Activated naive CD8-positive, alpha-beta T cell (primary cell): ENCODE measurements at regions not wholly inside any gene's neighbourhood (a gene's known extent, or its start where the extent isn't known, plus 50 kb on each side); places are given as distances from the start of the nearest gene placed in this dataset.
"Not testable (repeated sequence)": the region's sequence is repeated elsewhere in the genome, so short reads cannot be mapped to it uniquely, and the experiment has no call there.

Experiments
- H3K27ac Mint-ChIP-seq: one replicate; pipeline ENCODE4 v1.8.0; 2021; ENCODE audit warnings: mixed read lengths
- H3K27me3 Mint-ChIP-seq: one replicate; pipeline ENCODE4 v1.8.0; 2021; ENCODE audit warnings: mixed read lengths
- H3K36me3 Mint-ChIP-seq: one replicate; pipeline ENCODE4 v1.8.0; 2021; ENCODE audit warnings: mixed read lengths
- H3K4me1 Mint-ChIP-seq: one replicate; pipeline ENCODE4 v1.8.0; 2021; ENCODE audit warnings: low read depth, mixed read lengths
- H3K4me3 Mint-ChIP-seq: one replicate; pipeline ENCODE4 v1.8.0; 2021; ENCODE audit warnings: mild to moderate bottlenecking, mixed read lengths
- H3K9me3 Mint-ChIP-seq: one replicate; pipeline ENCODE4 v1.8.0; 2021; ENCODE audit warnings: low read depth, mixed read lengths

GRCh38 chr10:55800602-55801352 is 560.3 kb downstream of the ZWINT start:
- Mint-ChIP-seq H3K4me3 (no peak overlapping the region), H3K36me3 (no peaks in the 10 kb centered on the region), H3K9me3 (peaks cover 23% of the 10 kb centered on the region), H3K27ac (no peak overlapping the region), H3K27me3 (no peaks in the 10 kb centered on the region), H3K4me1 (no peaks in the 10 kb centered on the region)

DNA sequence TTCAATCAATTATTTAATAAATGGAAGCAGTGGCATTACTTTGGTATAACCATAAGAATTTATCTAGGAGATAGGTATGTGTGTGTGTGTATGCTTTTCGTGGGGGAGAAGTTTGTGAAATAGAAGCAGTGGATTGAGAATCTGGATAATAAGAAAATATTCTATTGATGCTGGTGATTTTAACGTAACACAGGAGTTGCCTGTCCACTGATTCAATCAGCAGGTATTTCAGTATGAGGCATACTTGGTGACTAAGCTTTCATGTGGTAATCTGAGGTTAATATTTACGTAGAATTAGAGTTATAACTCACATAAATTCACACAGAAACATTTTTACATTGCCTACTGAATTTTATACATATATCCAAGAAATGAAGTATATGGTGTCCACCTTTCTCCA is 568.0 kb downstream of the ZWINT start:
- H3K27ac Mint-ChIP-seq, result no peak overlapping the region

DNA sequence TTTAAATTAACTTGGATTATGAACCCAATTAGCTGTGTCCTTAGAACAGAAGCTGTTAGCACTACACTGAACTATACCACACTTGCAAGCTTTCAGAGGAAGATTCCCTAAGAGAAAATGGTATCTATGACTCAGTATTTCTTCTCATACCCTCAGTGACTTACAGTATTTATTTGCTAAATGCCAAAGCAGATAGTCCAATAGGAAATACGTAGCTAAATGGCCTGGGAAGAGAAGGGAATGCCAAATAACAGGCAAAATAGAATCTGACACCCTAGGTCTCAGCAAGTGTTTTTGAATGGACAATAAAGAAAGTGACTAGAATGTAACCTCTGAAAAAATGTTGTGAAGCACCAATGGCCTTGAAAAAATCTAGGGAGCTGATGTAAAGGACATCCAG is 570.8 kb downstream of the ZWINT start:
- not testable (repeated sequence) for H3K4me3 Mint-ChIP-seq, H3K36me3 Mint-ChIP-seq, H3K27ac Mint-ChIP-seq, H3K4me1 Mint-ChIP-seq, H3K27me3 Mint-ChIP-seq, H3K9me3 Mint-ChIP-seq

More for the DNA sequence above, 568.0 kb downstream of the ZWINT start:
- Mint-ChIP-seq H3K4me1 (no peaks in the 10 kb centered on the region), H3K27me3 (no peaks in the 10 kb centered on the region), H3K9me3 (peaks cover 15% of the 10 kb centered on the region), H3K4me3 (no peak overlapping the region), H3K36me3 (no peaks in the 10 kb centered on the region)

DNA sequence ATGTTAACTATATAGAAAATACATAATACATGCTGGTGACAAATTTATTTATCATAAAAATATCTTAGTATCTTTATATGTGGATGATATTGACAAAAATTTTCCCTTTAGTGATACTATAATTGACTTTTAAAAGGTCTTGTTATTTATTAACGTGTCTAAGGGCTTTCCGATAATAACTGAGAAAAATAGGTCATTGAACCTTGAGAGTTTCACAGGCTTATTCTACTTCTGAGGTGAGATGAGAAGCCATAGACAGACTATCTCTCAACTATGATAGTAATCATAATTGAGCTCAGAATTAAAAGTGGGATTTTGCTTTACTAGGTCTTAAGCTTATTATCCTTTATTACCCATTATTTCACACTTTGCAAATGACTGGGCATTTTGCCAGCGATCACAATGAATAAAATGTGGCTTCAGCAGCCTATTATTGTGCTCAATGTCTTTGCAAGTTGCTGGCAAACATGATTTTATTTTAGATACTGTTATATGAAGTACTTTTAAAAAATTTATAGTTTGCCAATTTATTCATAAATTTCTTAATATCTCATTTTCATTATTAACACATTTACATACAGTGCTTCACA is 574.5 kb downstream of the ZWINT start:
- Mint-ChIP-seq H3K36me3 (no peaks in the 10 kb centered on the region), H3K9me3 (peaks cover 7% of the 10 kb centered on the region), H3K4me3 (no peak overlapping the region), H3K4me1 (no peaks in the 10 kb centered on the region), H3K27ac (no peak overlapping the region), H3K27me3 (no peaks in the 10 kb centered on the region)

- no peaks in the 10 kb centered on the region for H3K4me1 Mint-ChIP-seq
- no peak overlapping the region for H3K27ac Mint-ChIP-seq
- H3K27me3 Mint-ChIP-seq, result no peaks in the 10 kb centered on the region
- H3K36me3 Mint-ChIP-seq, result no peaks in the 10 kb centered on the region
- H3K9me3 Mint-ChIP-seq, result peaks cover 5% of the 10 kb centered on the region
- no peak overlapping the region for H3K4me3 Mint-ChIP-seq
These were observed 578.9 kb downstream of the ZWINT start for GRCh38 chr10:55782181-55782580.

GRCh38 chr10:55766212-55766611 is 594.8 kb downstream of the ZWINT start:
- no peak overlapping the region for H3K4me3 Mint-ChIP-seq
- H3K27ac Mint-ChIP-seq, result no peak overlapping the region
- H3K36me3 Mint-ChIP-seq, result no peaks in the 10 kb centered on the region
- no peaks in the 10 kb centered on the region for H3K27me3 Mint-ChIP-seq
- H3K9me3 Mint-ChIP-seq, result peaks cover 4% of the 10 kb centered on the region
- H3K4me1 Mint-ChIP-seq, result no peaks in the 10 kb centered on the region

- peaks cover 14% of the 10 kb centered on the region for H3K9me3 Mint-ChIP-seq
- H3K4me1 Mint-ChIP-seq, result no peaks in the 10 kb centered on the region
- no peak overlapping the region for H3K4me3 Mint-ChIP-seq
These were observed 610.6 kb downstream of the ZWINT start for GRCh38 chr10:55750458-55750857.

GRCh38 chr10:55747244-55747643 is 613.8 kb downstream of the ZWINT start:
- Mint-ChIP-seq H3K36me3 (no peaks in the 10 kb centered on the region), H3K4me1 (no peaks in the 10 kb centered on the region), H3K27me3 (no peaks in the 10 kb centered on the region), H3K9me3 (peaks cover 10% of the 10 kb centered on the region), H3K27ac (no peak overlapping the region), H3K4me3 (no peak overlapping the region)

More at GRCh38 chr10:55750458-55750857, 610.6 kb downstream of the ZWINT start:
- no peaks in the 10 kb centered on the region for H3K27me3 Mint-ChIP-seq
- no peaks in the 10 kb centered on the region for H3K36me3 Mint-ChIP-seq
- no peak overlapping the region for H3K27ac Mint-ChIP-seq

DNA sequence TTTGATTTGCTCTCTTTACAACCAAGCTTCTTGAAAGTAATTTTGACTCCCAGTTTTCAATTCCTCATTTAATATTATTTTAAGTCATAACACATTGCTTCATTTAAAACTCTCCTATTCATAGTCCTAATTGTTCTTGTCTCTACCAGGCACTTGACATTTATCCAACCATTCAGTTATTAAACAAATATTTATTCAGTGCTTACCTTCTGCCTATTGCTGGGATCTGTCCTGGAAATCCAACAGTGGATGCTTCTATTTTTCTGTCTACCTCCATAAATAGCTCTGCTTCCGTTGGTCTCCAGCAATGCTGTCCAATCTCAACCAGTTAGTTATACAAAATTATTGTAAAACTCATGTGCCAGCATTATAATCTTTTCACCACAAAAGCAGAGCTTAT is 615.1 kb downstream of the ZWINT start:
- H3K27ac Mint-ChIP-seq, result no peak overlapping the region
- H3K4me3 Mint-ChIP-seq, result no peak overlapping the region
- H3K27me3 Mint-ChIP-seq, result no peaks in the 10 kb centered on the region
- H3K4me1 Mint-ChIP-seq, result no peaks in the 10 kb centered on the region
- H3K36me3 Mint-ChIP-seq, result no peaks in the 10 kb centered on the region
- peaks cover 10% of the 10 kb centered on the region for H3K9me3 Mint-ChIP-seq

DNA sequence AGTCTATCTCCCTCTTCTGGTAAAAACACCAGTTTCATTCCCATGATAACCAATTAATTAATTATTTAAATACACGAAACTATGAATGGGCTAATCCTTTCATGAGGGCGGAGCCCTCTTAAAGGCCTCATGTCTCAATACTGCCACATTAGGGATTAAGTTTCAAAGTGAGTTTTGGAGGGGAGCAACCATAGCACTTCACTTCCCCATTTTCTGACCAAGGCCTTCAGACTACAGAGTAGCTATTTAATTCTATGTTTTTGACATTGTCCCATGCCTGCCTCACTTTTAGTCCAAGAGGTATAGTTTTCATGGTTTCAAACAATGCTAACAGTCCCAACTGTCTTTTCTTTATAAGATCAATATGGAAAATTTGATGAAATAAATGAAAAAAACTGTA is 618.6 kb downstream of the ZWINT start:
- Mint-ChIP-seq H3K27ac (no peak overlapping the region), H3K9me3 (peaks cover 6% of the 10 kb centered on the region), H3K4me3 (no peak overlapping the region), H3K36me3 (no peaks in the 10 kb centered on the region), H3K27me3 (no peaks in the 10 kb centered on the region), H3K4me1 (no peaks in the 10 kb centered on the region)

DNA sequence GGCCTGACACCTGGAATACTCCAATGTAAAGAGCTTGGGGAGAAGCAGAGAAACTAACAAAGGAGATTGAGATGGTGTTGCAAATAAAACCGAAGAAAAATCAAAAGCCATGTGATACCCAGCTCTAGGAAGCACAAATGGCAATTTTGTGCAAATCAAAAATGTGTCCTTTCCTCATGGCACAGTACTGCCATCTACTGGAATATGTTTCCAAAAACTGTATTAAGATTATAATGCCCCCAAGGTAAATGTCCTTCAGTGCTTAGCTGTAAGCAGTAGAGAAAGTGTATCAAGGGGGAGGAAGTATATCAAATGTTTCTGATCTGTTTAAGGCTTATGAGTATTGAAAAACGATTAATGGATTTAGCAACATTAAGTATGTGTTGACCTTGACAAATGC is 620.3 kb downstream of the ZWINT start:
- not testable (repeated sequence) for H3K36me3 Mint-ChIP-seq, H3K4me3 Mint-ChIP-seq, H3K27ac Mint-ChIP-seq

GRCh38 chr10:55740110-55740509 is 620.9 kb downstream of the ZWINT start:
- no peaks in the 10 kb centered on the region for H3K27me3 Mint-ChIP-seq
- H3K4me3 Mint-ChIP-seq, result no peak overlapping the region
- no peaks in the 10 kb centered on the region for H3K9me3 Mint-ChIP-seq
- H3K27ac Mint-ChIP-seq, result no peak overlapping the region
- no peaks in the 10 kb centered on the region for H3K4me1 Mint-ChIP-seq
- no peaks in the 10 kb centered on the region for H3K36me3 Mint-ChIP-seq

More for the DNA sequence above, 620.3 kb downstream of the ZWINT start:
- H3K9me3 Mint-ChIP-seq, H3K27me3 Mint-ChIP-seq, H3K4me1 Mint-ChIP-seq: not testable (repeated sequence)

DNA sequence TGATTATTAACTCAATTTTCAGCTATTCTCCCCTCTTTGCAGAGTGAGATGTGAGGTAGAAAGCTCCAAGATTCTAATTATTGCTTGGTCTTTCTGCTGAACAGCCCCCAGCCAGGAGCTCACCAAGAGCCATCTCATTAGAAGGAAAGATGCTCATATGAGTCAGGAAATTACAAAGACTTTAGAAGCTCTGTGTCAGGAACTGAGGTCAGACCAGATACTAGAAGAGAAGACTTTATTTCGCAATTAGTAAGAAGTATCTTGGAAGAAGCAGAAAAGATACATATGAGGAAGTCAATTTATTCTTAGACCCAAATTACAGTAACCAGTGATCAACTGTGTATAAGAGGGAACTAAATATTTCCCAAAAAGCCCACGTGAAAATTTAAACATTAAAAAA is 626.9 kb downstream of the ZWINT start:
- Mint-ChIP-seq H3K4me3 (no peak overlapping the region), H3K27ac (no peak overlapping the region), H3K36me3 (no peaks in the 10 kb centered on the region), H3K27me3 (no peaks in the 10 kb centered on the region), H3K4me1 (no peaks in the 10 kb centered on the region), H3K9me3 (no peaks in the 10 kb centered on the region)

GRCh38 chr10:55704950-55705349 is 656.1 kb downstream of the ZWINT start:
- Mint-ChIP-seq H3K4me1 (no peaks in the 10 kb centered on the region), H3K36me3 (no peaks in the 10 kb centered on the region), H3K4me3 (no peak overlapping the region), H3K27ac (no peak overlapping the region), H3K27me3 (no peaks in the 10 kb centered on the region), H3K9me3 (peaks cover 12% of the 10 kb centered on the region)

GRCh38 chr10:55668326-55668922 is 692.6 kb downstream of the ZWINT start:
- H3K27me3 Mint-ChIP-seq, result no peaks in the 10 kb centered on the region

More at GRCh38 chr10:55668326-55668922, 692.6 kb downstream of the ZWINT start:
- Mint-ChIP-seq H3K4me1 (no peaks in the 10 kb centered on the region), H3K4me3 (no peak overlapping the region), H3K9me3 (peaks cover 15% of the 10 kb centered on the region), H3K36me3 (no peaks in the 10 kb centered on the region), H3K27ac (no peak overlapping the region)
